NCI-H146 treated with DMSO at 0.1 percent for 48 hours (cell line): ENCODE measurements at regions not wholly inside any gene's neighbourhood (a gene's known extent, or its start where the extent isn't known, plus 50 kb on each side); places are given as distances from the start of the nearest gene placed in this dataset.

Experiments used
- DNase-seq: peaks from one replicate; lab custom pipeline; 2025; ENCODE audit not compliant: unreplicated experiment; lab: John Stamatoyannopoulos, UW

DNA sequence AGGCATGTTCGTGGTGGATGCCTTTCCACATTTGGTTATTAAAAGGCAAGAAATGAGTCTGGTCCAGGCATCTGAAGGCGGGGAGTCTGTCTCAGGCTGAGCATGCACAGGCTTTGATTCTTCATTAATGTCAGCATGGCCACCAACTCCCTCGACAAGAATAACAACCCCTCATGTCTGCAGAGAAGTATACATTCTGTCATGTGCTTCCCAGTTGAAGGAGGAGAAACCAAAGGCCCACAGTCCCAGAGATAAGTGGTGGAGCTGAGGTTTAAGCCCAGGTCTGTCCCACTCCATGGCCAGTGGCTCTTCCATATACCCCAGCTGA, 61.6 kb upstream of the LAPTM5 start:
- no peak for DNase-seq

DNA sequence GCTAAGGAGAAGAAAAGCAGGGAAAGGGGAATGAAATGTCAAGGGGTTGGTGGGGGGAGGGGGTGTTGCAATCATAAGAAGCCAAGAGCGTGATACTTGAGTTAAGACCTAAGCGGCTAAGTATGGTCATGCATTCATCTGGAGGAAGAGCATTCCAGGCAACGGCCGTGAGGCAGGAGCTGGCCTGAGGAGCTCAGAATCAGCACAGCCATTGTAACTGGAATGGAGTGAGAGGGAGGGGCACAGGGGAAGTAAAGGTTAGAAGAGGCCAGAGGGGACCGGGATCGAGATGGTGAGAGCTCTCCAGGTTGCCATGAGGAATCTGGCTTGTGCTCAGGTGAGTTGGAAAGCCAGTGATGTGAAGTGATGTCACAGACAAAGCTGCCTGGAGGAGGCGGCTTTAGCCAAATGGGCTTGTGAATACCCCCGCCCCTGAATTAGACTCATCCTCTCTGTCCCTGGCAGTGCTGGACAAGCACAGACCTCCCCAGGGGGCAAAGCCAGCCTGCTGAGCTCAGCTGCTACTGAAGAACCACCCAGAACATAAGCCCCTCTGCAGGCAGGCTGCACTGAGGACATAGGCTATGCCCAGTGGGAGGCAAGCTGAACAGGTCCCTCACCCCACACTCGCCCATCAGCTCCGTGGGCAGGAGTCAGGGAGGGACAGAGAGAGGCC, 61.1 kb upstream of the LAPTM5 start:
- no peak for DNase-seq

DNA sequence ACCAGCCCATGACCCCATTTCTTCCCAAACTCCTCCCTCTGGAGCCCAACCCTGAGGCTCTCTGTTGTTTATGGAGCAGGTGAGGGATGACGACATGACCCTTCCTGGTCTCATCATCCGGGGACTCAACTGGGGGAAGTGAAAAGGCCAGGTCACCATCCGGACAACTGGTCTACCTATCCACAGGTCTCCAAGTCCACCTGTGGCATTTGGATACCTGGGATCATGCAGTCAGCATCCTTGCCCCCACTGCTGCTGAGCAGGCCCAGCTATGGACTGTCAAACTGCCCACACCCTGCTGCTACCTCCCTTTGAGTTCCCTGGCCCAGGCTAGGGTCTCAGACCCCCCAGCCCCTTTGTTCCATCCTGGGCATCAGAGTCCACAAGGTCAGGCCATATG, 60.0 kb upstream of the LAPTM5 start:
- DNase-seq: no peak

DNA sequence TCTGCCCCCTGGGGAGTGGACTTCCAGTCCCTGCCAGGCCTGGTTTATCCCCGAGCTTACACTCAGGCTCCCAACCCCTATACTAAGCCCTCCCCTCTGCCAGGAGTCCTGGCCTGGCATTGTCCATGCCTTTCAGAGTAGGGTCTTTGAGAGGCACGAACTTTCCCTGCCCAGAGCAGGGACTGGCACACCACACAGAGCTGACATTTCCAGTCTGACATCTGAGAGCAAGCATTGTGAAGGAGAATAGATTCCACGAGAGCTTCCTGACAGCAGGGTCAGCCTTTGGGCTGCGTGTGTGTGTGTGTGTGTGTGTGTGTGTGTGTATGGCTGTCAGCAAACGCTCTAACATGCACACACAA, 59.5 kb upstream of the LAPTM5 start:
- no peak for DNase-seq

DNA sequence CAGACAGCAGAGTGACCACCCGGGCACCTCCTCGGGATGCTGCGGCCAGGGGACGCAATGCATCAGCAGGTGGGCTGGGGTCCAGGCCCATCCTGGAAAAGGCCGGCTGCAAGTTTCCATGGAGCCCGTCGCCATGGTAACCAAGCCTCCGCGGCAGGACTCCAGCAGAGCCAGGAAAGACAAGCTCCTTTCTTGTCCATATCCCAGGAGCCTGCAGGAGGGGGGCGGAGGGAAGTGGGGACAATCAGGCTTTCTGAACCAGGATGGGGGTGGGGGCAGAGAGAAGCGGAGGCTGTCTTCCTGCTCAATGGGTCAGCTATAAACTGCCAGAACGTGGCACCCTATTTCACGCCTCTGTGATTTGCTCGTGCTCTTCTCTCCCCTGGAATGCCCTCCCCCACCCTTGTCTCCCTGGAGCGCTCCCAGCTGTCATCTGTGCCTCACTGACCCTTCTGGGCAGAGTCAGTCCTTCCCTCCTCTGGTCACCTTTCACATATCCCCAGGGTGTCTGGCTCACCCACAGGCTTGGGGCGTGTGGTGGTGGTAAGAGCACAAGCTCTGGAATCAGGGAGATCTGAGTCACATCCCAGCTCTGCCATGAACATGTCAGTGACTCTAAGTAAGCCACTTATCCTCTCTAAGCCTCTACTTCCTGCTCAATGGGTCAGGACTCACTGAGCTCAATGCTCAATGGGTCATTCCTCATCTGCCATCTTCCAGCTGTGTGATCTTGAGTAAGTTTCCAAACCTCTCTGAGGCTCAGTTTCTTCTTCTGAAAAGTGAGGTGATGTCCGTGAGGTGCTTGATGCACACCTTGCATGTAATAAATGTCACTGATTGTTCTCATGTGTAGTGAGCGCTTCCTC, 58.9 kb upstream of the LAPTM5 start:
- peak; percentile 11 for DNase-seq

DNA sequence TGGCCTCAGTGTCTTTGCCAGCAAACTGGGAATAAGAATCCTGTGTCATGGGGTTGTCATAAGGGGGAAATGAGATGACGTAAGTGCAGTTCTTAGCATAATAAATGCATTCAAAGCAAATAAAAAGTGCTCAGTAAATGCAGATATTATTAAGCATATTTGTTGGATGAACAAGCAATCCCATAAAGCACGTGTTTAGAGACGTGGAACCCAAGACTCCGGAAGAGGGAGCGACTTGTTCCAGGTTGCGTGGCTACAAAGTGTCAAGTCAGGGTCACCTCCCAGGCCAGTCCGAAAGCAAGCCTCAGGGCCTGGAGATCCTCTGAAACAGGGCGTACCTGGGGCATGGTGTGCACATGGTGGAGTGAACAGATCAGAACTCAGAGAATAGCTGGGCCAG, 58.0 kb upstream of the LAPTM5 start:
- DNase-seq: no peak

DNA sequence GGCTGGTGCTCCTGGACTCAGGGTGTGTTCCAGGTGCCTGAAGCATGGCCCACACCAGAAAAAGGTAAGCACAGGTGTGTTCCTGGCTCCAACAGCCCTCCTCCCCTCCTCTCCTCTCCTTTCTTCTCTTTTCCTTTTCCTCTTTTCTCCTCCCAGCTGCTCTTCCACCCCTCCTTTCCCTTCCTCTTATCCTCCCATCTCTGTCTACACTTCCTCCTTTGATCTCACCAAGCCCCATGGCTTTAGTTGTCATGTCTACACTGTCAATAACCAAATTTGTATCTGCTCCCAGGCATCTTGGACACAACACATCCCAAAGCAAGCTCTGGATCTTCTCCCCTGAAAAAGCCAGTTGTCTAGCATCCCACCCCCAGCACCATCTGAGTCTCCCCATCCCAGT, 56.7 kb upstream of the LAPTM5 start:
- DNase-seq: no peak

DNA sequence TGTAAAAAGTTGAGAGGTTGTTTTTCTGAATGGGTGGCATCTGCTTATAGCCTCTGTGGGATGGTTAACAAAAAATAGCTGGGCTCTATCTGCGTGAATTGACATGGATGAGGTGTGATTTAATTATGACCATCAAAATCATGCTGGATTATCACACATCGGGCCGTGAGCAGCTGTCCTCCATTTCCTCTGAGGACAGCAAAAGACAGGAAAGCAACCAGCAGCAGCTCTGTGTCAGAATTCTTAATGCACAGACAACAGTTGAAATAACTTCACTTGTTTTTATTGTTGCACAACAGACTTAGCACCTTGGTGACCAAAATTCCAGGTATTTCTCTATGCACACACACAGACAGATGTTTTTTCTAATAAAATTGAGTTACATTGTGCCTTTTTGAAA, 54.5 kb upstream of the LAPTM5 start:
- DNase-seq: no peak

DNA sequence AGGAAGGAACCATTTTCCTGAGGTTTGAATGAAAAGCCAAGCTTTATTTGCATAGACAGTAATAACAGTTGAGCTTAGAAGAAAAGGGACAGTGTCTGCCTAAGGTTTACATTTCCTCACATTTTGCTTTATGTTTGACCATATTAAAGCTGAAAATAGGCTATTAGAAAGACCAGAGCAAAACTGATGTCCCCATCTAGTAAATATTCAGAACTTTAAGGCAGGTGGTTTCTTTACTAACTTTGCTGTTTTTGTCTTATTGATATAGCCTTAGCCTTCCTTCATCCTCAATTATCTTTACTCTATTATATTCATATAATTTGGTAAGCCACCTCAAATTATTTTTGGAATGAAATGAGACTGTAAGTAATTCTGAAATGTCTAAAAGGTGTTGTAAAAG, 53.6 kb upstream of the LAPTM5 start:
- DNase-seq: no peak

DNA sequence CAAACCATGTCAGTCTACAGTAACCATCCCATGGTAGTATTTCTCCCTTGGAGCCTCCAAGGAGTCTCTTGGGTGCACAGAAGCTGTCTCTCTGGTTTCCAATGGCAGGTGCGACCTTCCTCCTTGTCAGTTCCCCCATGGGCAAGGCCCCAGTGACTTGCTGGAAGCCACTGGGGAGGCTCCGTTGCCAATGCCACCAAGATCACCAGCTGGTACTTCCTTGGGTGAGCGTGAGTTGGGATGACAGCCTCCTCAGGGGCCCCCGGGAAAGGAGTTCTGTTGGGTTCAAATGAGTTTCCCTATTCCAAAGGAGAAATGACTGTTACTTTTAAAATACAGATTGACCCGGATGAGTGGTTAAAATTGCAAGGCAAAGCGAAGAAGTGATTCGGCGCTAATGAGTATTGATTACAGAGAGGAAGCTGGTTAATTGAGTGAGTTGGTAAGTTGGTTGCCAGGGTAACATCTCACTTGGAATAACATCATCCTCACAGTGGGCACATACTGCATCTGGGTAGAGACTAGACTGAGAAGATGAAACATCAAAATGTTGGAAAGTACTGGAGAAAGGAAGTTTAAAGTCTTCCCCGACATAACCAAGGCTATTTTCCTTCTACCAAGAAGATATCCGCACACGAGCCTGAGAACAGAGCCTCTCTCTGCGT, 53.0 kb upstream of the LAPTM5 start:
- no peak for DNase-seq

DNA sequence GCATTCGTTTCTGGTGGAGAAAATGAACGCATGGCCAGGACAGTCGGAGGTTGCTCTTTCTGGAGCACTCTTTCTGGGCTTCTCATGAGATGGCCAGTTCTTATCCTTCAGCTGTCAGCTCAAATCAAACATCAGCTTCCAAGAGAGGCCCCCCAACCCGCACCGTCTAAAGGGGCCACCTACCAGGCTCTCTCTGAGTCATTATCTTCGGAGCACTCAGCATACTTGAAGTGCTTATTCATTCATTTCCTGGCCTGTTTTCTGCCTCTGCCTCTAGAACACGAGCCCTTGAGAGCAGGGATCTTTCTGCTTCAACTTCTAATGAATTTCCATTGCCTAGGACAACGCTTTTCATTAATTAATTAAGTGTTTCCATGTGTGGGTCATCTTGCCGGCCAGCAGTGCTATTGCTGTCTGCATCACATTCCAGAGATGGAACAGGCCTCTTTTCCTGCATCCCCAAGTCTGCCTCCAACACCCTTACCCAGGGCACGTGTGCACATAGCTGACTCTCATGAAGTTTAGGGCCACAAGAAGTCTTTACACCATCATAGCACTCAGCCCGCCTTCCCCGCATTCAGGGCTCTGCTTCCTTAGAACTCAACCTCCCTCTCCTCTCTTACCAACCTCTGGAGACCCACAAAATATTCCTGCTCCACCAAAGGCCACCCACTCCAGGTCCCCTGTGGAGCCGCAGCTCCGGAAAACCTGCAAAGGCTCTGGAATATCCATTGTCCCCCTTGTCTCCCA, 52.1 kb upstream of the LAPTM5 start:
- DNase-seq: no peak

DNA sequence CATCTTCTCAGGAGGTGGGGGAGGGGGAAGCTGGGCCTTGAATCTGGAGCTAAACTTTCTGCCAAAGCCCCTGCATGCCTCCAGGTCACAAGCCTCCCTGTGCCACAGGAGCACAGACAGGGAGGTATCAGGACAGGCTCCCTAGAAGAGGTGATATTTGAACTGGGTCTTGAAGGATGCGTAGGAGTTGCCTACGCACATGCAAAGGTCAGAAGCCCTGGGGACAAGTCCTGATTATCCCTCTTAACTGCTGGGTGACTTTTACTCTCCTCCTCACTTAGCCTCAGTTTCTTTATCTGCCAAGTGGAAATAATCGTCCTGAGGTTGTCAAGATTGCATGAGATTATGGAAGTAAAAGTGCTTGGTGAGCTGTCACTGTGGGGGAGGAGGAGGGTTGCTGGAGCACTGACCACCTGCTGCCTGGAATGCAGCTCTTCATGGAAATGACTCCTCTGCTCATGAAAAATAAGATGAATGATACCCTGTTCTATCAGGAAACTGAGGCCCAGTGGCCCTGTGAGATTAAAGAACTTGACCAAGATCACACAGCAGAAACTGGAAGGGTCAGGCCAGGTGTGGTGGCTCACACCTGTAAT, 50.6 kb upstream of the LAPTM5 start:
- DNase-seq: no peak

DNA sequence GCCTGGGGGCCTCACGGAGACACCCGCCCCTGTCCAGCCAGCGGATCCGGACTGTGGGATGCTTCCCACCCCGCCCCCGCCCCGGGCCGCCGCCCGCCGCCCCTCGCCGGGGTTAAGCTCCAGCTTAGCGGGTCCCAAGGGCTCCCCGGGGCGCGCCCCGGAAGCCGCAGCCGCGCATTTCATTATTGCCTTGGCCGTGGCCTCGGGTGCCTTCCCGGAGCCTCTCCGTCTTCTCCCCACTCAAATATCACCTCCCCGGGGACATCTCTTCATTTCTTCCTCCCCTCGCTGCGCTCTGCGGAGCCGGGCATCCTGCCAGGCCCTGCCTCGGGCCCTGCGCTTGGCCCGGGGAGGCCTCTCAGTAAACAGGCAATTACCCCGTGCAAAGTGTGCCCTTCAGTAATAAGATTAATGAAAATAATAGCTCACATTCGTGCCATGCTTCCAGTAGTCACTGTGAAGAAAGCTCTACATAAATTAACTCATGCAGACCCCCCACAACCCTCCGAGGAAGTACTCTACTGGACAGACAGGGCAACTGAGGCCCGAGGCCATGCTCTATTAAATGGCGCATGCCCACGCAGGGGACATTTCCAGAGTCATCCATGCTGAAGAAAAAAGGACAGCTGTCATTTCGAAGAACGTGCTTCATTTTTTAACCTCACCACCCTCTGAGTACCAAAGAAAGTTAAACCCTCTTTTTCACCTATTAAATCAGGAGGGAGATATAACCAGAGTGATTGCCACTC, 49.9 kb upstream of the LAPTM5 start:
- no peak for DNase-seq
